Right lobe of liver (tissue), 4 donors: ENCODE measurements at regions not wholly inside any gene's neighbourhood (a gene's known extent, or its start where the extent isn't known, plus 50 kb on each side); places are given as distances from the start of the nearest gene placed in this dataset.

ENCODE experiments used
- CTCF ChIP-seq, 4 donors: fragments of 200-600 bp in 3 of 4; fragments of 450-650 bp in 1 of 4; IDR thresholded peaks; one replicate each; pipeline versions ENCODE4 v1.5.1 to v1.8.0; 2016 to 2022; ENCODE audit warnings: antibody characterized with exemption in 4 of 4, mild to moderate bottlenecking in 2 of 4
- POLR2A ChIP-seq: fragments of 450-650 bp; IDR thresholded peaks from one replicate; pipeline ENCODE4 v1.6.1; 2017; ENCODE audit warnings: antibody characterized with exemption, mild to moderate bottlenecking
- donor health status: DM: no; HTN: no; CAD: no.
- donor health status: DM: no; HTN: no; CAD: no.
- donor health status: DM: no; HTN: yes; CAD: no.

DNA sequence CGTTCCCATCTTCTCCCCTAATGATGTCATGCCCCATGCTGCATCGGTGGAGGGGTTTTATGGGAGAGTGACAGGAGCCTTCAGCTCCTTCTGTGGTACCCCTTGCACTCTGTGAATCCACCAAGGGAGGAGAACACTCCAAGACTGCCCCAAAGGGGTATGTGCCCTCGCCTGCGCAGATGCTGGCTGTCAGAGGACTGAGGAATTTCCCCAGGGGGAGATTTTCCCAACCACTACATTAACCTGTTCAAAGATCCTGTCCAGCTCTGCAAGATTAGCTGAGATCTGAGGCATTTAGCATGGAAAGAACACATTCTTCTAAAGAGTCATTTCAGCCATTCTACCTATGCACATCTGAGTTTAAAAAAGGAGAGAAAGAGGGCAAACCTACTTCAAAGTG, 143.2 kb upstream of the ITGA6 start:
- TF ChIP-seq CTCF (IDR thresholded peaks at IDR 0.05) (no peak), POLR2A (no peak)
